ENCODE measurements at regions not wholly inside any gene's neighbourhood (a gene's known extent, or its start where the extent isn't known, plus 50 kb on each side); places are given as distances from the start of the nearest gene placed in this dataset.

DNA sequence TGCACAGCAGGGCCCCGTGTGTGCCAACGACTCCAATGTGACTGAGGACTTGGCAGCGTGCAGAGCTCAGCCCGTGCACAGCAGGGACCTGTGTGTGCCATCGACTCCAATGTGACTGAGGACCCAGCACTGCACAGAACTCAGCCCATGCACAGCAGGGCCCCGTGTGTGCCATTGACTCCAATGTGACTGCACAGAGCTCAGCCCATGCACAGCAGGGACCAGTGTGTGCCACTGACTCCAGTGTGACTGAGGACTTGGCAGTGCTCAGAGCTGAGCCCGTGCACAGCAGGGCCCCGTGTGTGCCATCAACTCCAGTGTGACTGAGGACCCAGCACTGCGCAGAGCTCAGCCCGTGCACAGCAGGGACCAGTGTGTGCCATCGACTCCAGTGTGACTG, 347.8 kb upstream of the B3GAT1 start:
- DNase-seq (ENCODE audit: low spot score): no peak
- TF ChIP-seq, protein P1, sequence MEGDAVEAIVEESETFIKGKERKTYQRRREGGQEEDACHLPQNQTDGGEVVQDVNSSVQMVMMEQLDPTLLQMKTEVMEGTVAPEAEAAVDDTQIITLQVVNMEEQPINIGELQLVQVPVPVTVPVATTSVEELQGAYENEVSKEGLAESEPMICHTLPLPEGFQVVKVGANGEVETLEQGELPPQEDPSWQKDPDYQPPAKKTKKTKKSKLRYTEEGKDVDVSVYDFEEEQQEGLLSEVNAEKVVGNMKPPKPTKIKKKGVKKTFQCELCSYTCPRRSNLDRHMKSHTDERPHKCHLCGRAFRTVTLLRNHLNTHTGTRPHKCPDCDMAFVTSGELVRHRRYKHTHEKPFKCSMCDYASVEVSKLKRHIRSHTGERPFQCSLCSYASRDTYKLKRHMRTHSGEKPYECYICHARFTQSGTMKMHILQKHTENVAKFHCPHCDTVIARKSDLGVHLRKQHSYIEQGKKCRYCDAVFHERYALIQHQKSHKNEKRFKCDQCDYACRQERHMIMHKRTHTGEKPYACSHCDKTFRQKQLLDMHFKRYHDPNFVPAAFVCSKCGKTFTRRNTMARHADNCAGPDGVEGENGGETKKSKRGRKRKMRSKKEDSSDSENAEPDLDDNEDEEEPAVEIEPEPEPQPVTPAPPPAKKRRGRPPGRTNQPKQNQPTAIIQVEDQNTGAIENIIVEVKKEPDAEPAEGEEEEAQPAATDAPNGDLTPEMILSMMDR (IDR thresholded peaks at IDR 0.05; ENCODE audit: borderline replicate concordance, control extremely low read depth, extremely low read depth, insufficient read depth, missing control alignments): no peak
- in situ Hi-C loops (cut with MboI; ENCODE audit: low sequenced_read_pairs, unreplicated experiment): no loop called here

DNA sequence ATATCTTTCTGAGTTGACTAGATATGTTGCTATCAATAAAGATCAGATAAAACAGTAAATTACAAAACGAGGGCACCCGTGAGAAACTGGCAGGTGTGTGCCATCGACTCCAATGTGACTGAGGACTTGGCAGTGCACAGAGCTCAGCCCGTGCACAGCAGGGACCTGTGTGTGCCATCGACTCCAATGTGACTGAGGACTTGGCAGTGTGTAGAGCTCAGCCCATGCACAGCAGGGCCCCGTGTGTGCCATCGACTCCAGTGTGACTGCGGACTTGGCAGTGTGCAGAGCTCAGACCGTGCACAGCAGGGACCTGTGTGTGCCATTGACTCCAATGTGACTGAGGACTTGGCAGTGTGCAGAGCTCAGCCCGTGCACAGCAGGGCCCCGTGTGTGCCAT, 347.2 kb upstream of the B3GAT1 start:
- in situ Hi-C loops (cut with MboI; ENCODE audit: low sequenced_read_pairs, unreplicated experiment): no loop called here
- no peak for DNase-seq (ENCODE audit: low spot score)
- TF ChIP-seq, protein P1 (IDR thresholded peaks at IDR 0.05; ENCODE audit: borderline replicate concordance, control extremely low read depth, extremely low read depth, insufficient read depth, missing control alignments): no peak

DNA sequence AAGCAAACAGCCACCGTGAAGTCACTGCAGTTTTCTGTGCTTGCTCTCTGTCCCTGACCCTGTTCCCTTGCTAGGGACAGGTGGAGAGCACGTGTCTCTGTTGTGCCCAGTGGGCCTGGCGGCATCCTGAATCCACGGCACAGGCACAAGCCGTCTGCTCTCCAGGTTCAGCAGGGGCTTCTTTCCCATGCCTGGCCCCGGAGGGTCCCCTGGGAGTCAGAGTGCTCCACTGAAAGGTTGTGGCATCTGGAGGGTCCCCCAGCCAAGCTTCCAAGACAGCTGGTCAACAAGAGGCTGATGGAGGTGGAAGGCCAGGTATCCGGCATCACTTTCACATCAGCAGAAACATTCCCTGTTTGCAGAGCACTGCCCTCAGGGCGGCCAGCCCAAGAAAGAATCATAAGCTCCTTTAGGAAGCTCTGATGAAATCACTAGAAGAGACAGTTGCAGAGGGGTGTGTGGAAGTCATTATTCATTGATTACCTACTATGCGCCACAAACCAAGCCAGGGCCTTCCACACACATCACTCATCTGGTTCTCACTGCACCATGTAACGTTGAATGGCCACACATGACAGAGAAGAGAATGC, 346.4 kb upstream of the B3GAT1 start:
- no peak for DNase-seq (ENCODE audit: low spot score)
- in situ Hi-C loops (cut with MboI; ENCODE audit: low sequenced_read_pairs, unreplicated experiment): no loop called here

DNA sequence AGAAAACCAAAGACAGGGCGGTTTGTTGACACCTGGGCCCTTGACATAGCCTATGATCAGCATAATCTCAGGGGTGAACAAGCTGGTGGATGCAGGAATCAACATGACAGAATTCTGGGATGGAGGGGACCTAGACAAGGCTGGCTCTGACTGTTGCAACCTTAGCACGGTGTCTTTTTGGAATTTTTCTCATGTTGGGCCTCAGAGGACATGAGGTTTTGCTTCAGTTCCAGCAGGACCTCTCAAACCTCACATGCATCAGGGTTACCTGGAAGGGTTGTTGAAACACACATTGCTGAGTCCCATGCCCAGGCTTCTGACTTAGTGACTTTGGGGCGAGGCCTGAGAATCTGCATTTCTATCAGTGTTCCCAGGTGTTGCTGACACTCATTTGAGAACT, 345.6 kb upstream of the B3GAT1 start:
- in situ Hi-C loops (cut with MboI; ENCODE audit: low sequenced_read_pairs, unreplicated experiment): no loop called here
- TF ChIP-seq, protein P1 (IDR thresholded peaks at IDR 0.05; ENCODE audit: borderline replicate concordance, control extremely low read depth, extremely low read depth, insufficient read depth, missing control alignments): no peak
- DNase-seq (ENCODE audit: low spot score): no peak

More for the DNA sequence above, 346.4 kb upstream of the B3GAT1 start:
- TF ChIP-seq, protein P1 (IDR thresholded peaks at IDR 0.05; ENCODE audit: borderline replicate concordance, control extremely low read depth, extremely low read depth, insufficient read depth, missing control alignments): no peak

DNA sequence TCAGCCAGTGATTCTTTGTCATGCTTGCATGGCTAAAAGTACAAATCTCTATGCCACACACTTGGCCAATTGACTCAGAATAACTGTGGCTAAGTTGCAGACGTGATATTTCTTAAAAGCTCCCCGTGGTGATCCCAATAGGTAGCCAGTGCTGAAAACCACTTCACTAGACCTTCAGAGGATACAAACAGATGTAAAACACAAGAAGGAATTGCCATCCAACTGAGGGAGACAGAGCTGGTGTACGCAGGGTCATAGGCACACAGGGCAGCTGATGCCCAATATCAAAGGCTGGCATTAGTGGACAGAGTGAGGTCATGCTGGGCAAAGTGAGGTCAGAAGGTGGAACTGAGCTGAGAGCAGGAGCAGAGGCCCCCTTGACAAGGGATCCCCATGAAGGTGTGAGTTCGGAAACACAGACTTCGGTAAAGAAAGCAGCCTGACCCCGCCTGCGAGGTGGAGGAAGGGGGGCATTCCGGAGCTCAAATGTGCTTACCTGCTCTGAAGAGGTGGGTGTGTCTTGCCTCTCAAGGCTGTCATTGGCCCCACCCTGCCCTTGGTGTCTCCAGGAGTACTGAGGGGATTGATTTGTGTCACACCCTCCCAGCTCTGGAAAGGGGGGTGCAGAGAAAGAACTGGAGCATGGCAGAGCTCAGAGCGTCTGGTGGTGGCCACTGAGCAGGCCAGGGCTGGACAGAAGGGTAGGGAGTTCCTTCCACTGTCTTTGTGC, 344.9 kb upstream of the B3GAT1 start:
- no peak for DNase-seq (ENCODE audit: low spot score)
- TF ChIP-seq, protein P1 (IDR thresholded peaks at IDR 0.05; ENCODE audit: borderline replicate concordance, control extremely low read depth, extremely low read depth, insufficient read depth, missing control alignments): no peak
- in situ Hi-C loops (cut with MboI; ENCODE audit: low sequenced_read_pairs, unreplicated experiment): no loop called here

DNA sequence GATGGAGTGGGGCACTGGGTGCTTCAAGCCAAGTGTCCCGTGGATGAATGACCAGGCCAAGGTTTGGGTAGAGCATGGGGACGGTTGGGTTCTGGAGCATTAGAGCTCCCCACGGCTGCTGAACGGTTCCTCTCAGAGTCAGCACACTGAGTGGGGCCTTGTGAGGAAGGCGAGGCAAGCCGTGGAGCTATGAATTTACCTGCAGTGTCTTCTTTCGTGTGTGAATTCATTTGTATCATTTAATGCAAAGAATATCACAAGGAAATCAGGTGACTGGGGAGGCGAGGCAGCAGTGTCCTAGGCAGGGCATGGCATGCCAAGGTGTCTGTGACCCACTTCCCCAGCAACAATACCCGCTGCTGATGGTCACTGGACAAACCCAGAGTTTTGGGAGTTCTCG, 343.5 kb upstream of the B3GAT1 start:
- in situ Hi-C loops (cut with MboI; ENCODE audit: low sequenced_read_pairs, unreplicated experiment): no loop called here

More for the DNA sequence above, 343.5 kb upstream of the B3GAT1 start:
- TF ChIP-seq, protein P1 (IDR thresholded peaks at IDR 0.05; ENCODE audit: borderline replicate concordance, control extremely low read depth, extremely low read depth, insufficient read depth, missing control alignments): no peak
- DNase-seq (ENCODE audit: low spot score): no peak

Measured in GM13976 (cell line).